PFSK-1 (cell line): ENCODE measurements at regions not wholly inside any gene's neighbourhood (a gene's known extent, or its start where the extent isn't known, plus 50 kb on each side); places are given as distances from the start of the nearest gene placed in this dataset.

Experiments used
- FOXP2 ChIP-seq: optimal IDR thresholded peaks from 2 replicates; pipeline ENCODE3; 2011; ENCODE audit warnings: borderline replicate concordance, control low read depth, inconsistent platforms; ENCODE audit not compliant: insufficient read depth; ENCODE audit errors: extremely low read length, extremely low read depth
- POLR2AphosphoS5 ChIP-seq: IDR thresholded peaks from 2 replicates; pipeline ENCODE4 v1.6.1; 2012; ENCODE audit warnings: low read depth, mild to moderate bottlenecking, control low read depth, low read length, moderate library complexity
- SIN3A ChIP-seq: IDR thresholded peaks from 2 replicates; pipeline ENCODE4 v1.6.1; 2012; ENCODE audit warnings: mild to moderate bottlenecking, low read length, moderate library complexity, borderline replicate concordance; ENCODE audit not compliant: insufficient read depth
- TAF1 ChIP-seq: IDR thresholded peaks from 2 replicates; pipeline ENCODE4 v1.6.1; 2012; ENCODE audit warnings: low read length, control low read depth, borderline replicate concordance; ENCODE audit not compliant: insufficient read depth
- TF ChIP-seq, protein P1 (sequence below), 2 experiments: IDR thresholded peaks; 2 replicates each; pipeline versions ENCODE4 v1.6.1 to v1.8.0; 2011 to 2012; ENCODE audit warnings: low read depth in 2 of 2, low read length in 2 of 2, control low read depth in 1 of 2, inconsistent platforms in 1 of 2, mild to moderate bottlenecking in 1 of 2, moderate library complexity in 1 of 2; ENCODE audit not compliant: insufficient read depth in 1 of 2

DNA sequence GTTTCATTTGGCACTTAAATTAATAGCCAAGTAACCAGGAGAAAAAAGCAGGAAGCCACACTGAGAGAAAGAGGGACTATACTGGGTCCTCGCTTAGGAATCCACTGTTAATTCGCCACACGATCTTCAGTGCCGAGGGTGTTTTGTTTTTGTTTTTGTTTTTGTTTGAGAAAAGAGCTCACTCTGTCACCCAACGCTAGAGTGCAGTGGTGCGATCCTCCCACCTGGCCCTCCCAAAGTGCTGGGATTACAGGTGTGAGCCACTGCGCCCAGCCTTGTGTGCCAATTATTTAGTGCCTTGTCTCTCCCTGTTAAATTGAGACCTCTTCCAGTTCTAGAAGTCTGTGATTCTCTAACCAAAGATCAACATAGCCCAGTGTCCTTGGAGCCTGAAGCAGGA is 53.8 kb upstream of the TPM1 start:
- TF ChIP-seq, protein P1, sequence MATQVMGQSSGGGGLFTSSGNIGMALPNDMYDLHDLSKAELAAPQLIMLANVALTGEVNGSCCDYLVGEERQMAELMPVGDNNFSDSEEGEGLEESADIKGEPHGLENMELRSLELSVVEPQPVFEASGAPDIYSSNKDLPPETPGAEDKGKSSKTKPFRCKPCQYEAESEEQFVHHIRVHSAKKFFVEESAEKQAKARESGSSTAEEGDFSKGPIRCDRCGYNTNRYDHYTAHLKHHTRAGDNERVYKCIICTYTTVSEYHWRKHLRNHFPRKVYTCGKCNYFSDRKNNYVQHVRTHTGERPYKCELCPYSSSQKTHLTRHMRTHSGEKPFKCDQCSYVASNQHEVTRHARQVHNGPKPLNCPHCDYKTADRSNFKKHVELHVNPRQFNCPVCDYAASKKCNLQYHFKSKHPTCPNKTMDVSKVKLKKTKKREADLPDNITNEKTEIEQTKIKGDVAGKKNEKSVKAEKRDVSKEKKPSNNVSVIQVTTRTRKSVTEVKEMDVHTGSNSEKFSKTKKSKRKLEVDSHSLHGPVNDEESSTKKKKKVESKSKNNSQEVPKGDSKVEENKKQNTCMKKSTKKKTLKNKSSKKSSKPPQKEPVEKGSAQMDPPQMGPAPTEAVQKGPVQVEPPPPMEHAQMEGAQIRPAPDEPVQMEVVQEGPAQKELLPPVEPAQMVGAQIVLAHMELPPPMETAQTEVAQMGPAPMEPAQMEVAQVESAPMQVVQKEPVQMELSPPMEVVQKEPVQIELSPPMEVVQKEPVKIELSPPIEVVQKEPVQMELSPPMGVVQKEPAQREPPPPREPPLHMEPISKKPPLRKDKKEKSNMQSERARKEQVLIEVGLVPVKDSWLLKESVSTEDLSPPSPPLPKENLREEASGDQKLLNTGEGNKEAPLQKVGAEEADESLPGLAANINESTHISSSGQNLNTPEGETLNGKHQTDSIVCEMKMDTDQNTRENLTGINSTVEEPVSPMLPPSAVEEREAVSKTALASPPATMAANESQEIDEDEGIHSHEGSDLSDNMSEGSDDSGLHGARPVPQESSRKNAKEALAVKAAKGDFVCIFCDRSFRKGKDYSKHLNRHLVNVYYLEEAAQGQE (IDR thresholded peaks at IDR 0.05; ENCODE audit: insufficient read depth in 1 of 2, low read depth in 2 of 2, low read length in 2 of 2): no peak
- no peak for TF ChIP-seq SIN3A
- TF ChIP-seq POLR2AphosphoS5: no peak
- TF ChIP-seq FOXP2: no peak
- no peak for TF ChIP-seq TAF1
